Superior temporal gyrus (tissue), 1 donor: ENCODE measurements at regions not wholly inside any gene's neighbourhood (a gene's known extent, or its start where the extent isn't known, plus 50 kb on each side); places are given as distances from the start of the nearest gene placed in this dataset.

Experiments used
- DNase-seq: peaks from one replicate; pipeline ENCODE4 v3.0.0-alpha.2; 2016; ENCODE audit errors: extremely low spot score

DNA sequence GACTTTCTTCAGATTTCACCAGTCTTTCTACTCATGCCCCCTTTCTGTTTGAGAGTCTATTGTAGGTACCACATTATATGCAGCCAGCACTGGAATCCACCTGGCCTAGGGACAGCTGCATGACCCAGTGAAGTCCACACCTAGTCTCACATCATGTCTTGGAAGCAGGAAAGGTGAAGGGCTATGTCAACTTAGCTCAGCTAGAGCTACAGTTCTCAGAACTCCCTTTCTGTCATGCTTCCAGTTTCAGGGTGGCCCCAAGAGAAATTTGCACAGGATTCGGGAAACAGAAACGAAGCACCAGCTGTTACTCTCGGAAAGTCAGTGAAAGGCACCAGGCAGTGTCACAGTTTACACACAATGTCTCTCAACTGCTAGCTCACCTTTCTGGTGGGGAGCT lies 51.6 kb upstream of the NLRP1 start:
- no peak for DNase-seq

DNA sequence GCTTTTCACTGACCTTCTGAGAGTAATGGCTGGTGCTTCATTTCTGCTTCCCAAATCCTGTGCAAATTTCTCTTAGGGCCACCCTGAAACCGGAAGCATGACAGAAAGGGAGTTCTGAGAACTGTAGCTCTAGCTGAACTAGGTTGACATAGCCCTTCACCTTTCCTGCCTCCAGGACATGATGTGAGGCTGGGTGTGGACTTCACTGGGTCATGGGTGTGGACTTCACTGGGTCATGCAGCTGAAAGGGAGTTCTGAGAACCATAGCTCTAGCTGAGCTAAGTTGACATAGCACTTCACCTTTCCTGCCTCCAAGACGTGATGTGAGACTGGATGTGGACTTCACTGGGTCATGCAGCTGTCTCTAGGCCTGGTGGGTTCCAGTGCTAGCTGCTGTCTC lies 54.3 kb upstream of the NLRP1 start:
- no peak for DNase-seq

DNA sequence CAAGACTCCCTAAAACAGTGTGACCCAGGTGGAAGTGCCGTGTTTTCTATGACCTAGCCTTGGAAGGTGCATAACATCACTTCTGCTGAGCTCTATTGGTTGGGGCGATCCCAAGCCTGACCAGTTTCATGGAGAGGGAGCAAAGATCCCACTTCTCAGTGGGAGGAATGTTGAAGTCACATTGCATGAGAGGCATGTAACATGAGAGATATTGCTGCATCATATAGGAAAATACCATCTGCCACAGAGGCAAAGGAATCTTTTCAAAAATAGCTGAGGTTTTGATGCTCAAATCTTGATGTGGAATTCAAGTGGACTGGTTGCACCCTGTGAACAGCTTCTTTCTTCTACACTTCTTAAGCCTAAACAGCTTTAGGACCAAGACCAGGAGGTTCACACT lies 56.4 kb upstream of the NLRP1 start:
- DNase-seq = no peak

DNA sequence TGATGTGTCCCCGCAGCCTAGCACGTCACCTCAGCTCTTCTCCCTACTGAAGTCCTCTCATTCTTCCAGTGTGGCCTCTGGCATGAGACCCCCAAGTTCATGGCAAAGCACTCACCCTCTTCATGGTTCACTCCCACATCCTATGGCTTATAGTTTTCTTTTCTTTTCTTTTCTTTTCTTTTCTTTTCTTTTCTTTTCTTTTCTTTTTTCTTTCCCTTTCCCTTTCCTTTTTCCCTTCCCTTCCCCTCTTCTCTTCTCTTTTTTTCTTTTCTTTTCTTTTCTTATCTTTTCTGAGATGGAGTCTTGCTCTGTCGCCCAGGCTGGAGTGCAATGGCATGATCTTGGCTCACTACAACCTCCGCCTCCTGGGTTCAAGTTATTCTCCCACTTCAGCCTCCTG lies 58.4 kb upstream of the NLRP1 start:
- DNase-seq = no peak

DNA sequence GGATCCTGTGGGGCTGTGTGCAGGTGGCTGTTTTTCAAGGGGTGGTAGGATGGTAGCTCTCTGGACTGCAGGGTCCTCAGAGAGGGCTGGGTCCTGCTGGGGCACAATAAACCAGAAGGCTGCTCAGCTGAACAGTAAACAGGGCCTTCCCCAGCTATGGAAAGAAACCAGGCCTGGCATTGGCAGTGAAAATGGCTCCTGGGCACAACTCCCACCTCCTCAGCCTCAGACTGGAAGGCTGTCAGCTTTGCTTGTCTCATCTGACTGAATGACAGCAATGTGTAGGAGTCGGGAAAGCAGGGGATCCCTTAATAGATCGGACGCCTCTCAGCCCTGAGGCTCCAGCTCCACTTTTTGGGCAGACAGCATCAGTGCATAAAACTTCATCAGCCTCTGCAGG lies 59.8 kb upstream of the NLRP1 start:
- DNase-seq = no peak

DNA sequence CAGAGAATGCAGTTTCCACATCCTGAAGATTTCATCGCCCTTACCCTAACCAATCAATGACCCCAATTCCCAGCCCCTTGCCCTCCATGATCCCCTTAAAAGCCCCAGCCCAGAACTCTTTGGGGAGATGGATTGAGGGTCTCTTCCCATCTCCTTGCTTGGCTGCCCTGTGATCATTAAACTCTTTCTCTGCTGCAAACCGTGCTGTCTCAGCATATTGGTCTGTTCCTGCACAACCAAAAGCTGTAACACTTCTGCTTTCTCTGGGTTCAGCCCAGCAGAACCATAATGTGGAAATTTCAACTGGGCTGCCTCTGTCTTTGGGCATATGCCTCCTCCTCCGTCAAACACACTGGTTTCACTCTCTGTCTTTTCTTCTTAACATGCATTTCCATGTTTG lies 67.0 kb upstream of the NLRP1 start:
- DNase-seq = no peak

DNA sequence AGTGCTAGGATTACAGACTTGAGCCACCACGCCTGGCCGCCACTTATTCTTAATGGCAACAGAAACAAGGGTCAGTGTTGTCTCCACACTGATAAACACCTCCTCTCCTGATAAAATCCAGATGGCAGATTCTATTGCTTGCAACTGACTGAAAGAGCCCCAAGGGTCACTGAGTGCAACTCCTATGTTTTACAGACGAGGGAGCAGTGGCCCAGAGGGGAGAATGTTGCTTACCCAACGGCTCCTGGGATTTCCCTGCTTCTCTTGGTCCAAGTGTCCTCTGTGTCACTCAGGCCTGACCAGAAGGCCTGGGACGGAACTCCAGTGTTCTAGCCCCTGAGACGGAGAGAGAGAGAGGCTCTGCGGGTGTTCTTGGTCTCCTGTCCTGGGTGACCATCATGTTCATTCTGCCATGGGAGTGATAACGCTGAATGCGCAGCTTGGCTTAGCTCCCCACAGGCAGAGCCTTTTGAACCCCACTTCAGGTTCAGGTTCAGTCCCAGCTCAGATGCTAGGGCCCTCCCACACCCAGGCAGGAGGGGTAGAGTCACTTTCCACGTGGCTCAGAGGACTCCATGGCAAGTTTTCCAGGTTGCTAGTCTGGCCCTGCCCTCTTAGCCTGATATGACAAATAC lies 77.3 kb upstream of the NLRP1 start:
- DNase-seq = no peak

DNA sequence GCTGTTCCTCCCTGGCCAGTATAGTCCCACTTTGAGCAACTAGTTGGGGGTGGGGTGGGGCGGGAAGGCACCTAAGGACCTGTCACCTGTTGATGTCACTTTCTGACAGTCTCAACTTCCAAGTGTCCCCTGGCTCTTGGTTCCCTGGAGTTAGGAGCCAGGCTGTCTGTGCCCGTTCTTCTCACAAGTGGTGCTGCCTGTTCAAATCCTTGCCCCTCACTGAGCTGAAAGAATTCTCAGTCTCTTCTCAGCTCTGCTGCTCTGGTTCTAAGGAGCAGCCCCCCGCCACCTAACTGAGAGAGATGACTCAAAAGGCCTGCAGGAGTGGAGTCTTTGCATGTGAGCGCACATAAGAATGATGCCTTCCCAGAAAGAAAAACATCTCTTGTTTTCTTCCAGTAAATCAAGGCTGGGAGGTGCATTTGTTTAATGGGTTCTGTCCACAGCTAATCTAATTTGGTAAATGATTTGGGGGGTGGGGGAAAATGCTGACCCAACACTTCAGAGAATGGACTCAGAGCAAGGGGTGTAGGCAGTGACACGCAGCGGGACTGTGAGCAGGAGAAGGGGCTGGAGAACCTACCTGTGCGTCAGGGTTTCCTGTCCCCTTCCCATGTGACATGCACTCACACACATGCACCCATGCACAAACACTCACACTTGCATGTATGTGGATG lies 78.2 kb upstream of the NLRP1 start:
- DNase-seq = no peak

DNA sequence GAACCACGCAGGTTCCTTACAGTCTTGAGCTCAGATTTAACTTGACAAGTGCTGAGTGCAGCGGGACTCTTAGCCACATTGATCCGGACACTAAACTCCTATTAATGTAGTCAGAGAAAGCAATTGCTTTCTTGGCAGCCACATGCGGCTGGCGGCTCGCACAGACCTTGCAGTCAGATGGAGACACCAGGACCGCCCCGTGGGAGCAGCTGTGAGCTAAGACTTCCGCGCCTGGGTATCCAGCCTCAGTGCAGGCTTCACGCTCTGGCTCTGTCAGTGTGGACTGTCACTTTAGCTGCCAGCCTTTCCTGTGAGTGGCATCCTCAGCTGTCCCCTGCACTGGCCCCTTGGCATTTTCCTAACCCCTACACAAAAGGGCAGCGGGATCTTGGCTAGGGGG lies 80.9 kb upstream of the NLRP1 start:
- no peak for DNase-seq

DNA sequence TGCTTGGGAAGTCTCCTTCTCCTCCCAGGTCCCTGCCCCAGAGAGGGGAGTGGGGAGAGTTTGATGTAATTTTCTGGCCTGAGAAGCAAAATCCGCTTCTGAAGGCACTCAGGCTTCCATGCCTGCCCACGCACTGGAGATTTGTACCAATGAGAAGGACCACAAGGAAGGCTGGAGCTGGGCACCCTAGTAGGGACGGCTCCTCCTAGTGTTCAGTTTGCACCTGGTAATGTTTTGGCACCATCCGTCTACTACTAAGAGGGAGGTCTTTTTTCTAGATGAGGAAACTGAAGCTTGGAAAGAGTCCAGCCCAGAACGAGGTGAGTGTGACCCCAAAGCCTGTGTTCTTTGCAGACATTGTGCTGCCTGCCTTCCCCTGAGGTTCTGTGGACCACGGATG lies 83.6 kb upstream of the NLRP1 start:
- no peak for DNase-seq

DNA sequence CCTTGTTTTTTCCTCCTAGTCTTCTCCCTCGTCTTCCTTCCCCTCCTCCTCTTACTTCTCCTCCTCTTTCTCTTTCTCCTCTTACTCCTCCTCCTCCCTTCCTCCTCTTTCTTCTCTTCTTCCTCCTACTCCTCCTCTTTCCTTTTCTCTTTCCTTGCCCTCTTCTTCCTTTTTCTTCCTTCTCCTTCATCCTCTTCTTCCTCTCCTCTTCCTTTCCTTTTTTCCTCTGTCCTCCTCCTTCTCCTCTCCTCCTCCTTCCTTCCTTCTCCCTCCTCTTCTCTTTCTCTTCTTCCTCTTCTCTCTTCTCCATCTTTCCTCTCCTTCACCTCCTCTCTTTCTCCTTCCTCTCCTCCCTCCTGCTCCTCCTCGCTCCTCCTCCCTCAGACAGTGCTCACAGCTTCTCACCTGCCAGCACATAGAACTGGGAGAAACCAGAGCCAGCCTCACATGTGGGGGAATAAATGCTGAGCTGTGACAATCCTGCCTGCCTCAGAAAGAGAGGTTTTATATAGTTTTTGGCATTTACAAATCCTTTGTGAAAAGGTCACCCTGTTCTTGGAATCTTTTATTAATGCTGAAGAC lies 84.3 kb upstream of the NLRP1 start:
- no peak for DNase-seq

DNA sequence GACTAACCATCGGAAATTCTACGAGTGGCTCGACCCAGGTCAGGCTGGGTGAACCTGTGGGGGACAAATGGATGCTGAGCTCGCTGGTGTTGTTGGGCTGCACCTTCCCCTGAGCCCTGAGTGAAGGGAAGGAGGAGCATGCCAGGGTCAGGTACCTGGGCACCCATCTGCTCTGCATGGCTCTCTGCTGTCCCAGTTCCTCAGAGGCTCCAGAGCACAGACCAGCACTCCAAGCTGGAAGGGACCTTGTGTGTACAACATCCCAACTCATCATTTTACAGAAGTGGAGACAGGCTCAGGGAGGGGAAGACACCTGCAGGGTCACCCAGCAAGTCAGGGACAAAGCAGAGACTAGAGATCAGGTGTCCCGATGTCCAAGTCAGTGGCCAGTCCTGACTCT lies 84.9 kb upstream of the NLRP1 start:
- no peak for DNase-seq

DNA sequence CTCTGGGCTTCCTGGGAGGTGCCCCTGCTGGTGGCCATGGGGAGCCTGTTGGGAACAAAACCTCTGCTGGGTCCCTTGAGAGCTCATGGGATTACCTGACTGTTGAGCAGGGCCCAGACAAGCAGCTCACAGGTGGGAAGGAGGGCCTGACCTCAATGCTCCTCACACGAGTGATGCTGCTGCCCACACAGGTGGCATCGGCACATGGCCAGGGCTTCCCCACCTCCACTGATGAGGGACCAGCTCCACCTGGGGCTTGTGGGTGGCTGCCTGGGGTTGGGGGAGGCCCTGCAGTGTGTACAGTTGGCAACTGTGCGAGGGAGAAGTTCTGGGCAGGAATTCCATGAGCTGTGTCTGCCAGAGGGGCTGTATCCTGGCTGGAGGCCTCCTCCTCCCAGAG lies 87.8 kb upstream of the NLRP1 start:
- DNase-seq = no peak

DNA sequence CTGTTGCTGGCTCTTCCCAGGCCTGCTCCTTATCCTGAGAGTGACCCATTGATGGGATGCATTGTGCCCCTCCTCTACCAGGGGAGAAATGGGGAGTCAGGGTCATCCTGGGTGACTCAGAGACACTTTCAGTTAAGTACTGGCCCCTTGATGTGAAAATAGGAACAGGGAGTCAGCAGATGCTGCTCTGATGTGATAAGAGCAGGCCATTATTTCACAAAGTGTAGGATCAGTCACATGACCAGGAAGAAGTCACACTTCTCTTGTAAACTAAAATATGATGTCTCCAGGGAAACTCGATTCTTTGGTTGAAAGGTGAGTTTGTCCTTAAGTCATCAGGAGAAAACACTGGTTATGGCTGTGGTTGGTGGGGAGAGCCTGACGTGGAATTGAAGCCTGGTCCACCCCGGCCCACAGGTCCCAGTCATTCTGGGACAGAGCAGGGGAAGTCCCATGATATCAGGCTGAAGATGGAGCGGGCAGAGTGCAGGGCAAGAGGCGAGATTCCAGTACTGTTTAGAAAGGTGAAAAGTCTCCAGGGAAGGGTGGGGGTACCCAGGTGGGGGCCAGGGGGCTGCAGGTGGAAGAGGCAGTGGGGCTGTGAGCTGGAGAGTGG lies 88.6 kb upstream of the NLRP1 start:
- no peak for DNase-seq

DNA sequence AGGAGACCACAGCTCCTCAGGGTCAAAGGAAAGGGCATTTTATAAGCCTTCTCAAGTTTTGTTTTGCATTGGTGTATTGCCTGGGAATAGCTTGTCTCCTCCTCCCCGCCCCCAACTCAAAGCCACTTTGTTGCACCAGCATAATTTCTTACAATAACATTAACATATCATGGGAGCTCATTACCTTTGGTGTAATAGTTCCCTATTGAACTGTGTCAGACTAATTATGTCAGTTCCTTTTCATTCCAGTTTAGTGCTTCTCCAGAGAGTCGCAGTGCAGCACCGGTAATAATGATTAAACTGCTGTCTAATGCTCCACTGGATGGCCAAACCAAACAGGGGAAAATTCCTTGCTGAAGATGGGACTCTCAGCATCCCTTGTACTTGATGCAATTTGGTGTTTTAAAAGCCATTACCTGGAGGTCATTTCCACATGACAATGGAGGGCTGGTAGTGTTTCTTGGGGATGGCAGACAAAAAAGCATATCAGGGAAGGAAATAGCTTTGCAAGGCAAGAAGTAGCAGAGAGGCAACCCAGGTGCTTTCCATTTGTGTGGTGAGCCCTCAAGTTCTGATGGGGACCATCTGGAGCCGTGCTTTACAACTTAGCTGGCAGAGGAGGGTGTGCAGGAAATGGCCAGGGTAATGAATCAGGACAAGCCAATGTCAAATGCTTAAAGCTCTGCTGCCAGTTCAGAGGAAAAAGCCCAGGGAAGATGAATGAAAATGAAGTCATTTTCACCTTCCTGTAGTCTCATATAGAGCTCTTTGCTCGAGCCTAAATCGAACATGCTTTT lies 91.5 kb upstream of the NLRP1 start:
- no peak for DNase-seq

DNA sequence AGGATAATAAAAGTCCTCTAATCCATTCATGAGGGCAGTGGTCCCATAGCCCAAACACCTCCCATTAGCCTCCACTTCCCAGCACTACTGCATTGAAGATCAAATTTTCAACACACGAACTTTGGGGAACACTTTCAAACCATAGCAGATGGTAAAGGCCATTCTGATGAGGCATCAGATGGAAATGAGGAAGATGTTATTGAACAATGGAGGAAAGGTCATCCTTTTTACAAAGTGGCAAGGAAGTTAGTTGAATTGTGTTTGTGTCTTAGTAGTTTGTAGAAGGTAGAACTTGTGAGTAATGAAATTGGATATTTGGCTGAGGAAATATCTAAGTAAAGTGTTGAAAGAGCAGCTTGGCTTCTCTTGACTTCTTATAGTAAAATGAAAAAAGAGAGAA lies 93.3 kb upstream of the NLRP1 start:
- DNase-seq = no peak

DNA sequence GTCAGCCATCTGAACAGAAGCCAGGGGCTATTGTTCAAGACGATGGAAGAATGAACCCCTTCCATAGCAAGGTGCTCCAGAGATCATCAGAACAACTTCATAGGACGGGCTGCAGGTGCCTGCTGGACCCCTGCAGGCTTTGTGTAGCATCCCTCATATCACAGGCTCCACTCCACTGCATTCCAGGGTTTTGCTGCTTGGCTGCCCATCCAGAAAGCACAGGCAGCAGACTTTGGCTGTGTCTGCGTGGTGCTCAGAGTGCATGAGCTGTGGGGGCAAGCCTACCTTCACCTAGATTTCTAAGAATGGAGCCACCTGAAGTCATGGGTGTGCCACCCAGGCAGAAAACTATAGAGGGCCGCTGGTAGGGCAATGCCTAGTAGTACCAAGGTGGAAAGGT lies 93.9 kb upstream of the NLRP1 start:
- no peak for DNase-seq

DNA sequence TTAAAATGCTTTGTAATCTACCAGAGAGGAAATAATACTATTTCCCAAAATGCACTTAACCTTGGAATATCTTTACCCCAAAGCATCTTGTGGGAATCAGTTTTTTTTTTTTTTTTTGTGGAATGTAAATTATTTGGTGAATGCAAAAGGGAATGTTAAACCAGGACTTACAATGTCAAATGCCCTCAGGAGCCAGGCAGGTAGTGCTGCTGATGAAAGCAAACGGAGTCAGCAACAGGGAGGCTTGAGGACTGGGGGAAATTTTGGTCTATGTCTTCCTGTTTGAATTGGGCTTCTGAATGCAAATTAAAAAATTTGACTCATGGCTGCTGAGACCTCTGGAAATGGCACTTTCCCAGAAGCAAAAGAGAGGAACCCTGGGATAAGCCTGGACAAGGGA lies 96.5 kb upstream of the NLRP1 start:
- no peak for DNase-seq

DNA sequence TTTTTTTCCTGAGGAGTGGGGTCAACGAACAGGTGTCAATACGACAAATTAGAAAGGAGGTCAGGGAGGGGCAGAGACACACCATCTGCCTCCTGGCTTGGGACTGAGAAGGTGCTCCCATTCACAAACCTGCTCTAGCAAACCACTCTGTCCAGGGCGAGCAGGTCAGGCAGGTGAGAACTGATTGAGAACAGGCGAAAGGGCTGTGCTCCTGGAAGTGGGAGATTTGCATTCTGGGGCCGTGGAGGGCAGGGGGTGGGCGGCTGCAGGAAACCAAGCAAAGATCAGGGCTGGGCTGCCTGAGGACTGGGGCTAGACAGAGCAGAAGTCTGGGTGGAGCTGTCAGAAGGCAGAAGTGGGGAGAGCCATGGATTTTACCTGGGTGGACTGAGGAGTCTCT lies 98.9 kb upstream of the NLRP1 start:
- no peak for DNase-seq

DNA sequence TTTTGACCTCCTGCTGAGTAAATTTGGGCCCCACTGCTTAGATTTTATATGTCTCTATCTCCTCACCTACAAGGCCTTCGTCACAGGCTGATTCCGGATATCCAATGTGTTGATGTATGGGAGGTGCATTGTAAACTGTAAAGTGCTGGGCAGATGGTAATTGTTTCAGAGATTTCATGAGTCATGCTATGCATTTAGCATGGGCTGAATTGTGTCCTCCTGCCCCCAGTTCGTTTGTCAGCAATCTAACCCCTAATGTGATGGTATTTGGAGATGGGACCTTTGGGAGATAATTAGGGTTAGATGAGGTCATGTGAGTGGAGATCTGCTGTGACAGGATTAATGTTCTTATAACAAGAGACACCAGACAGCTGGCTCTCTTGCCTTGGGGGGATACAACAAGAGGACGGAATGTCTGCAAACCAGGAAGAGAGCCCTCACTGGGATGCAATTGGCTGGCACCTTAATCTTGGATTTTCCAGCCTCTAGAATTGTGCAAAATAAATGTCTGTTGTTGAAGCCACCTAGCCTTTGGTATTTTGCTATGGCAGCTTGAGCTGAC lies 101.8 kb upstream of the NLRP1 start:
- DNase-seq = no peak

DNA sequence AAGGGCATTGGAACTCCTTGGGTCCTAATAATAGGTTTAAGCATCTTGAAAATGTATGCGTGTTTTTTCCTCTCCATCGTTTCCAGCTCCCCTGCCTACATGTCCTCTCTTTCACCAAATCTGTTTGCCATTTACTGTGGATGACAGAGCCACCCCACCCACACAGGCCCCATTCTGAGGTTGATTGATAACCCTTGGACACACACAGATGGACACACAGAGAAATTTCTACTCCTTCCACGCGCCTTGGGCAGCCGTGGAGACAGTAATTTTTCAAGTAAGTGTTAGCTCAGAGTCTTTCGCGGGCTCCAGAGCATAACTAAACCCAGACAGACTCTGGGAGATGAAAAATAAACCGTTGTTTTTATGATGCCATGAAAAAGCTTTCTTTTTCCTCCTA lies 103.3 kb upstream of the NLRP1 start:
- no peak for DNase-seq

DNA sequence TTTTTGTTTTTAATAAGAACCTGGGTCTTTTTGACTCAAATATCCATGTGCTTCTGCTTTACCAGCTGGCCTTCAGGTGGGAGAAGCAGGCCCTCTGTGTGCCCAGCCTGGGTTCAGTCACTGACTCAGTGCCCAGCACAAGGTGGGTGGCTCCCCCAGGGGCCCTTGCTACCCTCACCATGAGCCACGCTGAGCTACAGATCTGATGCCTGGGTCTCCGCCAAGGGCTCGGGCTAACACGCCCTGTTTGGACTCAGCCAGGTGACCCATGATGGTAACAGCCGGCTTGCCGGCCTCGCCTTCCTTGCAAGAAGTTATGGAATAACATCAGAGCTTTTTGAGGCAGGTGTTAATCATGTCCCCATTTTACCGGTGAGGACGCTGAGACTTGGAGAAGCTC lies 109.5 kb upstream of the NLRP1 start:
- no peak for DNase-seq
